HG03175 (cell line): ENCODE measurements at regions not wholly inside any gene's neighbourhood (a gene's known extent, or its start where the extent isn't known, plus 50 kb on each side); places are given as distances from the start of the nearest gene placed in this dataset.
A peak's percentile ranks its signal among the peaks of the same experiment; 100 is the strongest.

Source experiments
- ATAC-seq: cut with Tn5 transposase; IDR thresholded peaks from one replicate; pipeline ENCODE4 v1.9.1; 2021; ENCODE audit warnings: mild to moderate bottlenecking, moderate library complexity; ENCODE audit not compliant: unreplicated experiment

DNA sequence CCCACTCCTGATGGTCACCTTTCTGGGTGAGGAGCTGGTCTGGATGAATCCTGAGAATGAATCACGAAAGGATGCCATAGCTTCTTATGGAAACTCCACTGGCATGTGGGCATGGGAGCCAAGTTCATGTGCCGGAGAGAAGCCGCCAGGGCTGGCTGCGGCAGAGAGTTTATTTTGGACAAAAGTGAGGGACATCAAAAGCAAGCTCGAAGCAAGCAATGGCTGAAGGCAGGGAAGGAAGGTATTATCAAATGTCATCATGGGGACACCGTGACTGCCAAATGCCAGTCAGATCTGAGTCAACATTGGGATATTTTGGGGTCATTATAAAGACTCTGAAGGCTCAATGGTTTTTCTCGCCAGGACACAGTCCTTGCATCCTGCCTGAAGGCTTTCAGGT, 249.1 kb downstream of the QKI start:
- no peak for ATAC-seq

- no peak for ATAC-seq
Measured at GRCh38 chr6:163662604-163663225, 248.2 kb downstream of the QKI start.

- peak; percentile 95 for ATAC-seq
Measured at GRCh38 chr6:163661272-163661671, 246.8 kb downstream of the QKI start.

- ATAC-seq = no peak
Measured at GRCh38 chr6:163659803-163660202, 245.3 kb downstream of the QKI start.

DNA sequence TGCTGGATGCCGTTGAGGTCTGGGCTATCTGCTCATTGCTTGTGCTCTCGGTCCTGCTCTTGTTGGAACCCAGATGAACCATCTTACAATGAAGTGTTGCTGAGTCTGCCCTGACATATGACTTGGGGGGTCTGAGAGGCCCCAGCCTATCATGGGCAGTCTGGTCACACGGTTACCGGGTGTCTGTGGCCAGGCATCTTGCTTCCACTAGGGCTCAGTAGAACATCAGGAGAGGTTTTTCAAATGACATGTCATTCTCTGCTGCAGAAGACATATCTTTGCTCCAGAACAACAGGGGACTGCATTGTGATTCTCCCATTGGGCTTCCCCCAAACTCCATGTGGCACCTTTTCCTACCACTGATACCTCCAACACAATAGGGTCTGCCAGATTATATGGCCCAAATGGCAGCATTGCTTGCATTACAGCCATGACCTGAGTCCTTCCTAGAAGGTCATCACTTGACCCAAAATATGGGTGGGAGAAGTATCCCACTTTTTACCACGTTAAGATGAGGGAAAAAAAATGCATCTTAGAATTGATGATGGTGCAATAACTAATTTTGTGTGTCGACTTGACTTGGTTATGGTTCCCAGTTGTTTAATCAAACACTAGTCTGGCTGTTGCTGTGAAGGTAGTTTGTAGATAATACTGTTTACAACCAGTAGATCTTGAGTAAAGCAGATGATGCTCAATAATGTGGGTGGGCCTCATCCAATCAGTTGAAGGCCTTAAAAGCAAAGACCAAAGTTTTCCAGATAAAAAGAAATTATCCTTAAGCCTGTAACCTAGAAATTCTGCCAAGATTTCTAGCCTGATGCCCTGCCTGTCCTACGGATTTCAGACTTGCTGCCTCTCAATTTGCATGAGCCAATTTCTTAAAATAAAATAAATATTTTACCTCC, 241.0 kb downstream of the QKI start:
- no peak for ATAC-seq

- no peak for ATAC-seq
Measured at GRCh38 chr6:163651915-163652668, 237.6 kb downstream of the QKI start.

- ATAC-seq = no peak
Measured at GRCh38 chr6:163651426-163651825, 236.9 kb downstream of the QKI start.

- ATAC-seq = no peak
Measured at GRCh38 chr6:163648868-163649267, 234.3 kb downstream of the QKI start.

DNA sequence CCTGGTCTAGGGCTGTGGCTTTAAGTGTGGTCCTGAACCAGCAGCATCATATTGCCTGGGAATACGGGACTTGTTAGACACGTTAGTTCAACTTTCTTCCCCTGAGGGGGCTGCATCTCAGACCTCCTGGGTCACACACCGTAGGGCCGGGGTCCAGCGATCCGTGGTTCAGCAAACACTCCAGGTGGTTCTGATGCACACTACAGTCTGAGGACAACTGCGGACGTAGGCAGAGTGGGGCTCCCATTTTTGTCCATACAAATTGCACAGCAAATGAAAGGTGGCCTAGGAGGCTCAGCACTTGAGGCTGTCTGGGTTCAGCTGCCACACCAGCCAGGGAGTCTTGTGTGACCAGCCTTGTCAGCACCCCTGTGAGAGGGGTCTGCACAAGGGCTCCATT, 233.1 kb downstream of the QKI start:
- no peak for ATAC-seq

GRCh38 chr6:163646866-163647265, 232.3 kb downstream of the QKI start:
- ATAC-seq = no peak

- no peak for ATAC-seq
Measured at GRCh38 chr6:163646133-163646532, 231.6 kb downstream of the QKI start.

GRCh38 chr6:163645560-163645959, 231.0 kb downstream of the QKI start:
- ATAC-seq = no peak

GRCh38 chr6:163643866-163644265, 229.3 kb downstream of the QKI start:
- ATAC-seq = no peak

DNA sequence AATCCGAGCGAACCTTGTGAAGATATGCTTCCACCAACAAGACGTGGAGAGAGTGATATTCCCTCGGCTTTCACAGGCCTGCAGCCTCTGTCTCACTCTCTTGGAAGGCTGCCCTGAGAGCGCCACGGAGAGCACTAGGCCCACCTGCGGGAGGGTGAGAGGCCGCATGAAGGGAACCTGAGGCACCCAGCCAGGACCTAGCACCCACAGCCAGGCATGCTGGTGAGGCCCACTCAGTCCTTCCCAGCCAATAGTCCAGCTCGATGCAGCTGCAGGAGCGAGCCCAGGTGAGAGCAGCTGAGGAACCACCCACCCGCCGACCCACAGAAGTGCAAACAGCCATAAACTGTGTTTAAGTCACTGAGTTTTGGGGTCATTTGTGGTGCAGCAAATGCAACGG, 227.2 kb downstream of the QKI start:
- ATAC-seq = no peak

DNA sequence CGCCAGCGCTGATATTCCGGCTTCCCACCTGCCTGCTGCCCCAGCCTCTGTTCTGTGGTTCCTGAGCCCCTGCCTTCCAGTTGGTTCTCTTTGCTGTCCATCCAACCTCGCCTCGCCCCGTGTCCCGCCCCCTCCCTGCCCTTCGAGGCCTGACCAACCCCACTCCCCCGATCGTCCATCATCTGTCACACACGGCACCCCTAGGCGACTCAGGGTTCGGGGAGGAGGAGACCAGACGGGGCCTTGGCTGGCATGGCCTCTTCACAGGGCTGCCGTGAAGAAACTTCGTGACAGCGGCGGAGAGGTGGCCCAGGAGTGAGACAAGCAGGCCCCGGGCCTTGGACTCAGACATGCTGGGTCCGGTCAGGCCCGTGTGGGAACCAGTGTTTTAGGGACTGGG, 226.1 kb downstream of the QKI start:
- no peak for ATAC-seq

DNA sequence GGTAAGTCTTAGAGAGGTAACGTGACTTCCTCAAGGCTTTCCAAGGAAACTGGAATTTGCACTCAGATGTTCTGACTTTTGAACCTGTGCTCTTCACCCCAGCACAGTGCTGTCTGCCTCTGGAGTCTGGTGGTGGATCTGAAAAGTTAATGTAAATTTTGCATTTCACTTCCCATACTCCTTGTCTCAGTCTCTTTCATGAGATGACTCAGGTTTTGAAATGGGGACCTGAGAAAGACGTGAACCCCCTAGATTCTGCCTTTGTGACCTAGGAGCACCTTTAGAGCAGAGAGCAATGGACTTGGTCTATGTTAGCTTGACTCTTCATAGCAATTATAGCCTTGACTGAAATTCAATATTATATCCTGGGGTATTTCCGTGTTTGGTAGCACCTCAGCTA, 223.0 kb downstream of the QKI start:
- peak; percentile 56 for ATAC-seq

- no peak for ATAC-seq
Measured at GRCh38 chr6:163635731-163636364, 221.3 kb downstream of the QKI start.

GRCh38 chr6:163635315-163635714, 220.8 kb downstream of the QKI start:
- ATAC-seq = no peak

DNA sequence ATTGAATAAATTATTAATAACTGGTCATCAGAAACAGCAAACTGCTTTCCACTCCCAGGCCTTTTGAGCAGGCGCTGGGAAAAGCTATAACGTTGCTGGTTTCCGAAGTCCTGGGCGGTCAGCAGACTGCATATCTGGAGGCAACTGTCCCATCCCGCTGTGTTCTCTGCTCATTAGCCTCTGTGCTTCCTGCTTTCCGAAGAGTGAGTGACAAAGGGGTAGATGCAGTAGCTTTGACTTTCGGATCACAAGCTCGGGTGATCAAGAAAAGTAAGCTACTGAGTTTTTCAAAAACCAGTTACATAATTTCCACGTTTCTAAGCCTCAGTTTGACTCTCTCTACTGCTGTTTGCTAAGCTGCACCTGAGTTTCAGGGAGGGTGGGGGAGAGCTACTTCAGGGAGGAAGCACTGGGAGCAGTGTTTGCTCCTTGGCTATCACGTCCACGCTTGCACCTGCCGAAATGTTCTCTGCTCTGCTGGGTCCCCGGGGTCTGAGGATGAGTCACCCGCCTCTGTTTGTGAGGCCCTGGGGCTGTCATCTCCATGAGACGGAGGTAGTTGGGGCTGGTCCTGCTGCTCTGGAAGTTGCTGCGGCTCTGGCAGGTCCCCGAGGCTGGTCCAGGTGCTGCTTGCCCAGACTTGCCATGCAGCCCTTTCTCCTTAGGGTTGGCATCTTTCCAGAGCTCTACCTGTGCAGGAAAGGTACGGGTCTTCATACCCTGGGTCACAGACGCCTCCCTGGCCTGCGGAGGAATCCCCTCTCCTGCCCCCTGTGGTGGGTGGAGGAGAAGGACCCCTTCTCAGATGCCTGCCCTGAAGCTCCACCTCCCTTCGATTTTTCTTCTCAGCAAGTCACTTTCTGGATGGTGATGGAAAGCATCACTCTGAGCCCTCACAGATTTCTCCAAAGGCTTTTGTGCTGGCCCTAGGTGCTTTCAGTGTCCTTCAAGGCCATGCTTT, 220.0 kb downstream of the QKI start:
- ATAC-seq = no peak

DNA sequence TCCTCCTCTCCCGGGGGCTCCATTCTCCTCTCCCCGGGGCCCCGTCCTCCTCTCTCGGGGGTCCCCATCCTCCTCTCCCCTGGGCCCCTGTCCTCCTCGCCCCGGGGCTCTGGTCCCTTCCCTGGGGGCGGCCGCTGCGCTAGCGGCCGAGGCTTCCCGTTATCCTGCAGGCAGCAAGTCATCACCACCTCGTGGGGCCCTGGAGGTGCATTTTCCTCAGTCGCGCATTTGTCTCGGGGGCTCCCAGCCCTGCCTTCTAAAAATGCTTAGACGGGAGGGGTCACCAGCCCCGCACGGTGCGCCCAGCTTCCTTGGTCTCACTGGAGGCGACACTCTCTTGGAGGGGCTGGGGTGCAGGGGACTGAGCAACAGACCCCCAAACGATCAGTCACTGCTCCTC, 216.5 kb downstream of the QKI start:
- no peak for ATAC-seq
